ENCODE measurements at regions not wholly inside any gene's neighbourhood (a gene's known extent, or its start where the extent isn't known, plus 50 kb on each side); places are given as distances from the start of the nearest gene placed in this dataset.

- ChIA-PET POLR2A (no interaction called here), CTCF (no interaction called here)
- no peaks in the 10 kb centered on the region for H3K4me1 ChIP-seq (ENCODE audit: control insufficient read depth in 1 of 2, insufficient read depth in 2 of 2, low read depth in 1 of 2, low read length in 1 of 2)
- no peaks in the 10 kb centered on the region for H3K9me2 ChIP-seq
- H3K36me3 ChIP-seq (replicated peaks in 1 of 2; ENCODE audit: control insufficient read depth in 1 of 2, insufficient read depth in 2 of 2, low read length in 1 of 2) = no peaks in the 10 kb centered on the region
- no peak overlapping the region for H3K4me2 ChIP-seq
- no peaks in the 10 kb centered on the region for H3K9me3 ChIP-seq
- no peak for DNase-seq
- H2AFZ ChIP-seq (ENCODE audit: low read depth) = no peak overlapping the region
- WGBS (ENCODE audit: low lambda C conversion rate) = 3% methylated on average over 2 of the region's 2 CpGs
- H3F3A ChIP-seq (replicated peaks; ENCODE audit: insufficient read depth) = no peaks in the 10 kb centered on the region
- no peak for TF ChIP-seq CHD2 (IDR thresholded peaks at IDR 0.05; ENCODE audit: low read length, partially characterized antibody)
- no peak for TF ChIP-seq GATA2 (CRISPR knock-in tag; IDR thresholded peaks at IDR 0.05)
- TF ChIP-seq NFIC (IDR thresholded peaks at IDR 0.05; ENCODE audit: borderline replicate concordance) = no peak
- no peak for TF ChIP-seq SIN3A (IDR thresholded peaks at IDR 0.05; ENCODE audit: borderline replicate concordance, low read depth, low read length)
- TF ChIP-seq POLR2AphosphoS5 (IDR thresholded peaks at IDR 0.05; ENCODE audit: low read depth, low read length) = no peak
- TF ChIP-seq JUND (IDR thresholded peaks at IDR 0.05) = no peak
- TF ChIP-seq MXI1 (IDR thresholded peaks at IDR 0.05; ENCODE audit: low read depth, low read length) = no peak
- TF ChIP-seq SMC3 (IDR thresholded peaks at IDR 0.05; ENCODE audit: low read depth, low read length) = no peak
- no peak for TF ChIP-seq FOSL2 (IDR thresholded peaks at IDR 0.05; ENCODE audit: borderline replicate concordance, low read depth)
- no peak for TF ChIP-seq ELF1 (IDR thresholded peaks at IDR 0.05)
- no peak overlapping the region for H3K9ac ChIP-seq
- H3K27ac ChIP-seq (ENCODE audit: low read depth in 2 of 2, low read length in 1 of 2) = no peak overlapping the region
- H4K20me1 ChIP-seq (ENCODE audit: insufficient read depth) = no peaks in the 10 kb centered on the region
- H3K4me3 ChIP-seq (ENCODE audit: low read depth in 2 of 2, low read length in 1 of 2) = no peak overlapping the region
- H3K27me3 ChIP-seq (ENCODE audit: insufficient read depth) = no peaks in the 10 kb centered on the region
- H3K79me2 ChIP-seq (ENCODE audit: insufficient read depth) = no peaks in the 10 kb centered on the region
Observed at GRCh38 chr4:12956026-12956425, 528.1 kb downstream of the RAB28 start.

- Histone ChIP-seq H3K27me3 (ENCODE audit: insufficient read depth) (no peaks in the 10 kb centered on the region), H3K36me3 (replicated peaks in 1 of 2; ENCODE audit: control insufficient read depth in 1 of 2, insufficient read depth in 2 of 2, low read length in 1 of 2) (no peaks in the 10 kb centered on the region), H2AFZ (ENCODE audit: low read depth) (no peak overlapping the region), H3F3A (replicated peaks; ENCODE audit: insufficient read depth) (no peaks in the 10 kb centered on the region), H3K9ac (no peak overlapping the region), H3K4me1 (ENCODE audit: control insufficient read depth in 1 of 2, insufficient read depth in 2 of 2, low read depth in 1 of 2, low read length in 1 of 2) (no peaks in the 10 kb centered on the region), H3K9me2 (no peaks in the 10 kb centered on the region), H3K9me3 (no peaks in the 10 kb centered on the region), H3K4me3 (ENCODE audit: low read depth in 2 of 2, low read length in 1 of 2) (no peak overlapping the region), H3K4me2 (no peak overlapping the region), H3K79me2 (ENCODE audit: insufficient read depth) (no peaks in the 10 kb centered on the region), H4K20me1 (ENCODE audit: insufficient read depth) (no peaks in the 10 kb centered on the region), H3K27ac (ENCODE audit: low read depth in 2 of 2, low read length in 1 of 2) (no peak overlapping the region)
- TF ChIP-seq JUND (IDR thresholded peaks at IDR 0.05) = no peak
- TF ChIP-seq GATA2 (CRISPR knock-in tag; IDR thresholded peaks at IDR 0.05) = no peak
- no peak for TF ChIP-seq SMC3 (IDR thresholded peaks at IDR 0.05; ENCODE audit: low read depth, low read length)
- TF ChIP-seq TCF12 (IDR thresholded peaks at IDR 0.05) = no peak
- TF ChIP-seq ZBTB33 (IDR thresholded peaks at IDR 0.05; ENCODE audit: borderline replicate concordance, low read depth) = no peak
- no peak for TF ChIP-seq RFX5 (IDR thresholded peaks at IDR 0.05; ENCODE audit: low read length)
- no peak for TF ChIP-seq SIN3A (IDR thresholded peaks at IDR 0.05; ENCODE audit: borderline replicate concordance, low read depth, low read length)
- TF ChIP-seq REST (IDR thresholded peaks at IDR 0.05; ENCODE audit: low read depth, low read length) = no peak
- TF ChIP-seq FOSL2 (IDR thresholded peaks at IDR 0.05; ENCODE audit: borderline replicate concordance, low read depth) = no peak
- TF ChIP-seq NFIC (IDR thresholded peaks at IDR 0.05; ENCODE audit: borderline replicate concordance) = no peak
- 38% methylated on average over 3 of the region's 3 CpGs for WGBS (ENCODE audit: low lambda C conversion rate)
- no peak for DNase-seq
- ChIA-PET CTCF (no interaction called here), POLR2A (no interaction called here)
Observed at GRCh38 chr4:12949719-12950490, 534.2 kb downstream of the RAB28 start.
